ENCODE measurements at regions not wholly inside any gene's neighbourhood (a gene's known extent, or its start where the extent isn't known, plus 50 kb on each side); places are given as distances from the start of the nearest gene placed in this dataset.

- no peak for DNase-seq (ENCODE audit: low spot score)
These were observed 183.1 kb upstream of the MCHR2 start for GRCh38 chr6:100176951-100177710.

- no peak for DNase-seq (ENCODE audit: low spot score)
These were observed 182.4 kb upstream of the MCHR2 start for GRCh38 chr6:100176311-100176950.

- no peak for DNase-seq (ENCODE audit: low spot score)
These were observed 181.8 kb upstream of the MCHR2 start for GRCh38 chr6:100175814-100176310.

- DNase-seq (ENCODE audit: low spot score): no peak
These were observed 179.2 kb upstream of the MCHR2 start for GRCh38 chr6:100173211-100173610.

GRCh38 chr6:100172322-100172713 is 178.3 kb upstream of the MCHR2 start:
- no peak for DNase-seq (ENCODE audit: low spot score)

- no peak for DNase-seq (ENCODE audit: low spot score)
These were observed 177.7 kb upstream of the MCHR2 start for GRCh38 chr6:100171533-100172321.

- DNase-seq (ENCODE audit: low spot score): no peak
These were observed 174.1 kb upstream of the MCHR2 start for GRCh38 chr6:100168148-100168547.

- no peak for DNase-seq (ENCODE audit: low spot score)
These were observed 173.6 kb upstream of the MCHR2 start for GRCh38 chr6:100167585-100167984.

GRCh38 chr6:100166956-100167355 is 172.9 kb upstream of the MCHR2 start:
- no peak for DNase-seq (ENCODE audit: low spot score)

- no peak for DNase-seq (ENCODE audit: low spot score)
These were observed 171.4 kb upstream of the MCHR2 start for GRCh38 chr6:100165442-100165841.

- no peak for DNase-seq (ENCODE audit: low spot score)
These were observed 169.0 kb upstream of the MCHR2 start for GRCh38 chr6:100163035-100163434.

GRCh38 chr6:100161782-100162365 is 167.9 kb upstream of the MCHR2 start:
- DNase-seq (ENCODE audit: low spot score): no peak

- DNase-seq (ENCODE audit: low spot score): no peak
These were observed 166.9 kb upstream of the MCHR2 start for GRCh38 chr6:100160930-100161329.

- no peak for DNase-seq (ENCODE audit: low spot score)
These were observed 161.1 kb upstream of the MCHR2 start for GRCh38 chr6:100155141-100155540.

GRCh38 chr6:100153636-100154275 is 159.7 kb upstream of the MCHR2 start:
- no peak for DNase-seq (ENCODE audit: low spot score)

GRCh38 chr6:100152201-100152600 is 158.2 kb upstream of the MCHR2 start:
- DNase-seq (ENCODE audit: low spot score): no peak

GRCh38 chr6:100144991-100145390 is 151.0 kb upstream of the MCHR2 start:
- no peak for DNase-seq (ENCODE audit: low spot score)

- no peak for DNase-seq (ENCODE audit: low spot score)
These were observed 144.5 kb upstream of the MCHR2 start for GRCh38 chr6:100138346-100139022.

GRCh38 chr6:100137759-100138158 is 143.7 kb upstream of the MCHR2 start:
- no peak for DNase-seq (ENCODE audit: low spot score)

GRCh38 chr6:100136590-100136989 is 142.6 kb upstream of the MCHR2 start:
- DNase-seq (ENCODE audit: low spot score): no peak

GRCh38 chr6:100135977-100136376 is 142.0 kb upstream of the MCHR2 start:
- no peak for DNase-seq (ENCODE audit: low spot score)
